ENCODE measurements at regions not wholly inside any gene's neighbourhood (a gene's known extent, or its start where the extent isn't known, plus 50 kb on each side); places are given as distances from the start of the nearest gene placed in this dataset.

GRCh38 chr16:74111456-74111982 lies 185.1 kb upstream of the PSMD7 start:
- TF ChIP-seq EP300 (IDR thresholded peaks at IDR 0.05; ENCODE audit: low read depth) (no peak), CTCF (IDR thresholded peaks at IDR 0.05) (no peak)
